H9 (cell line): ENCODE measurements at regions not wholly inside any gene's neighbourhood (a gene's known extent, or its start where the extent isn't known, plus 50 kb on each side); places are given as distances from the start of the nearest gene placed in this dataset.

Experiments
- DNase-seq: peaks from one replicate; pipeline ENCODE4 v3.0.0-alpha.2; 2017
- H2AFZ ChIP-seq: one replicate; pipeline ENCODE4 v1.6.1; 2013; ENCODE audit warnings: mild to moderate bottlenecking, low read length, control low read depth, moderate library complexity
- H2AK5ac ChIP-seq: 2 replicates; pipeline ENCODE4 v1.6.1; 2013; ENCODE audit warnings: low read length, control low read depth, mixed read lengths; ENCODE audit not compliant: insufficient read length
- H2BK120ac ChIP-seq: one replicate; pipeline ENCODE4 v1.6.1; 2013; ENCODE audit warnings: low read depth, mild to moderate bottlenecking, low read length, control low read depth, inconsistent platforms; ENCODE audit not compliant: poor library complexity, severe bottlenecking
- H2BK12ac ChIP-seq: 2 replicates; pipeline ENCODE4 v1.6.1; 2013; ENCODE audit warnings: low read length, control low read depth, mixed read lengths, low read depth; ENCODE audit not compliant: insufficient read length
- H2BK15ac ChIP-seq: 2 replicates; pipeline ENCODE4 v1.6.1; 2013; ENCODE audit warnings: low read depth, low read length, control low read depth
- H2BK20ac ChIP-seq: one replicate; pipeline ENCODE4 v1.6.1; 2013; ENCODE audit warnings: low read depth, mild to moderate bottlenecking, low read length, control low read depth, inconsistent platforms; ENCODE audit not compliant: poor library complexity, severe bottlenecking
- H2BK5ac ChIP-seq: 2 replicates; pipeline ENCODE4 v1.6.1; 2013; ENCODE audit warnings: low read length, control low read depth, mixed read lengths; ENCODE audit not compliant: insufficient read length
- H3K14ac ChIP-seq: 2 replicates; pipeline ENCODE4 v1.6.1; 2013; ENCODE audit warnings: low read length, control low read depth; ENCODE audit not compliant: insufficient read depth
- H3K18ac ChIP-seq: 2 replicates; pipeline ENCODE4 v1.6.1; 2013; ENCODE audit warnings: low read depth, mild to moderate bottlenecking, mixed read lengths, low read length, control low read depth; ENCODE audit not compliant: insufficient read length
- H3K23ac ChIP-seq: 2 replicates; pipeline ENCODE4 v1.6.1; 2013; ENCODE audit warnings: low read length, control low read depth, mixed read lengths, low read depth; ENCODE audit not compliant: insufficient read length
- H3K23me2 ChIP-seq: 2 replicates; pipeline ENCODE4 v1.6.1; 2013; ENCODE audit warnings: low read depth, mild to moderate bottlenecking, mixed read lengths, low read length, control low read depth; ENCODE audit not compliant: insufficient read length, poor library complexity, severe bottlenecking
- H3K27ac ChIP-seq: 2 replicates; pipeline ENCODE4 v1.5.1; 2013; ENCODE audit warnings: low read length, control low read depth, mixed read lengths, low read depth; ENCODE audit not compliant: insufficient read length
- H3K27me3 ChIP-seq: 2 replicates; pipeline ENCODE4 v1.6.1; 2013; ENCODE audit warnings: low read length, control low read depth, inconsistent platforms; ENCODE audit not compliant: insufficient read depth
- H3K4ac ChIP-seq: 2 replicates; pipeline ENCODE4 v1.6.1; 2013; ENCODE audit warnings: low read depth, mild to moderate bottlenecking, control low read depth, inconsistent platforms, low read length, moderate library complexity
- H3K4me1 ChIP-seq: 2 replicates; pipeline ENCODE4 v1.6.1; 2013; ENCODE audit warnings: low read length, control low read depth, inconsistent platforms; ENCODE audit not compliant: insufficient read depth
- H3K4me2 ChIP-seq: 2 replicates; pipeline ENCODE4 v1.6.1; 2013; ENCODE audit warnings: low read length, control low read depth, mixed read lengths; ENCODE audit not compliant: insufficient read length, insufficient read depth
- H3K56ac ChIP-seq: 2 replicates; pipeline ENCODE4 v1.6.1; 2013; ENCODE audit warnings: low read depth, mild to moderate bottlenecking, mixed read lengths, low read length, control low read depth; ENCODE audit not compliant: insufficient read length
- H3K79me1 ChIP-seq: 2 replicates; pipeline ENCODE4 v1.6.1; 2013; ENCODE audit warnings: low read depth, mild to moderate bottlenecking, moderate library complexity, low read length, control low read depth, inconsistent platforms; ENCODE audit not compliant: insufficient read depth, poor library complexity, severe bottlenecking
- H3K79me2 ChIP-seq: 2 replicates; pipeline ENCODE4 v1.6.1; 2013; ENCODE audit warnings: low read length, control low read depth, inconsistent platforms; ENCODE audit not compliant: insufficient read depth
- H3K9ac ChIP-seq: 2 replicates; pipeline ENCODE4 v1.6.1; 2013; ENCODE audit warnings: low read length, control low read depth, mixed read lengths; ENCODE audit not compliant: insufficient read length; ENCODE audit errors: extremely low read depth
- H3K9me3 ChIP-seq: one replicate; pipeline ENCODE4 v1.6.1; 2013; ENCODE audit warnings: low read depth, low read length, inconsistent platforms; ENCODE audit not compliant: control insufficient read depth
- H3T11ph ChIP-seq: one replicate; pipeline ENCODE4 v1.6.1; 2013; ENCODE audit warnings: mild to moderate bottlenecking, low read length, control low read depth, inconsistent platforms
- H4K20me1 ChIP-seq: one replicate; pipeline ENCODE4 v1.6.1; 2013; ENCODE audit not compliant: control insufficient read depth, insufficient read length, insufficient read depth
- H4K5ac ChIP-seq: 2 replicates; pipeline ENCODE4 v1.6.1; 2013; ENCODE audit warnings: low read depth, mild to moderate bottlenecking, mixed read lengths, low read length, control low read depth; ENCODE audit not compliant: insufficient read length
- H4K8ac ChIP-seq: replicated peaks from 2 replicates; pipeline ENCODE4 v1.6.1; 2013; ENCODE audit warnings: low read length, control low read depth, mixed read lengths, low read depth; ENCODE audit not compliant: insufficient read length
- H4K91ac ChIP-seq: 2 replicates; pipeline ENCODE4 v1.6.1; 2013; ENCODE audit warnings: low read depth, mild to moderate bottlenecking, moderate library complexity, mixed read lengths, low read length, control low read depth; ENCODE audit not compliant: insufficient read length
- H3K27ac Mint-ChIP-seq, 3 experiments: 2 replicates in 2 of 3; 3 replicates in 1 of 3; pipeline ENCODE4 v1.8.0; 2020 to 2021; ENCODE audit warnings: mixed read lengths in 3 of 3, mild to moderate bottlenecking in 1 of 3, moderate library complexity in 1 of 3
- H3K27me3 Mint-ChIP-seq: 2 replicates; pipeline ENCODE4 v1.8.0; 2021; ENCODE audit warnings: low read depth, mild to moderate bottlenecking, moderate library complexity, mixed read lengths
- H3K36me3 Mint-ChIP-seq, 3 experiments: 2 replicates in 2 of 3; 3 replicates in 1 of 3; pipeline ENCODE4 v1.8.0; 2020 to 2021; ENCODE audit warnings: low read depth in 3 of 3, mixed read lengths in 3 of 3; ENCODE audit not compliant: insufficient read depth in 1 of 3
- H3K4me1 Mint-ChIP-seq, 2 experiments: 2 replicates each; pipeline ENCODE4 v1.8.0; 2020; ENCODE audit warnings: mixed read lengths in 2 of 2
- H3K4me3 Mint-ChIP-seq, 2 experiments: 2 replicates in 1 of 2; 3 replicates in 1 of 2; pipeline ENCODE4 v1.8.0; 2020 to 2021; ENCODE audit warnings: mild to moderate bottlenecking in 2 of 2, mixed read lengths in 2 of 2, moderate library complexity in 1 of 2
- H3K9me3 Mint-ChIP-seq, 2 experiments: 2 replicates in 1 of 2; 3 replicates in 1 of 2; pipeline ENCODE4 v1.8.0; 2020; ENCODE audit warnings: mild to moderate bottlenecking in 2 of 2, mixed read lengths in 2 of 2, moderate library complexity in 1 of 2
- CTCF ChIP-seq: fragments of 200-600 bp; sonication (generic); conservative IDR thresholded peaks from 3 replicates; pipeline ENCODE4 v1.8.0; 2021; ENCODE audit warnings: antibody characterized with exemption, mild to moderate bottlenecking
- WGBS: extraction: QIAGEN DNeasy Blood & Tissue Kit; methylation state at CpG from one replicate; pipeline ENCODE4 v1.1.7; 2013; ENCODE audit warnings: missing lambda C conversion rate, low lambda C conversion rate, mixed read lengths; ENCODE audit not compliant: insufficient read length; ENCODE audit errors: extremely low coverage; 5-methylcytosine and 5-hydroxymethylcytosine counted together

GRCh38 chr5:158463188-158463587, 604.2 kb upstream of the CLINT1 start:
- H2BK5ac ChIP-seq: no peak overlapping the region
- H3K56ac ChIP-seq: no peak overlapping the region
- H3K9ac ChIP-seq: no peak overlapping the region
- no peak overlapping the region for H3K4me2 ChIP-seq
- H3K4me3 Mint-ChIP-seq: no peak overlapping the region
- H3K36me3 Mint-ChIP-seq: no peaks in the 10 kb centered on the region
- no peaks in the 10 kb centered on the region for H3K27me3 ChIP-seq
- no peak overlapping the region for H4K5ac ChIP-seq
- H3K4ac ChIP-seq: no peak overlapping the region
- H3K4me1 ChIP-seq: no peaks in the 10 kb centered on the region
- H3K23ac ChIP-seq: no peak overlapping the region
- no peak overlapping the region for H3K18ac ChIP-seq
- no CpG with 5 or more reads among the region's 1 CpG for WGBS
- H3T11ph ChIP-seq: no peak overlapping the region
- H3K27ac Mint-ChIP-seq: no peak overlapping the region
- no peak overlapping the region for H2AFZ ChIP-seq
- H4K8ac ChIP-seq: no peak overlapping the region
- no peaks in the 10 kb centered on the region for H3K23me2 ChIP-seq
- no peak overlapping the region for H2BK120ac ChIP-seq
- no peak overlapping the region for H3K27ac ChIP-seq
- H3K14ac ChIP-seq: no peak overlapping the region
- H2BK12ac ChIP-seq: no peak overlapping the region
- H3K9me3 ChIP-seq: no peaks in the 10 kb centered on the region
- no peaks in the 10 kb centered on the region; the same call in 1 of the 2 replicates for H3K27me3 Mint-ChIP-seq
- H2AK5ac ChIP-seq: no peak overlapping the region
- no peak overlapping the region for H2BK20ac ChIP-seq
- DNase-seq: no peak
- H3K79me2 ChIP-seq: no peaks in the 10 kb centered on the region
- H3K9me3 Mint-ChIP-seq: no peaks in the 10 kb centered on the region
- H3K4me1 Mint-ChIP-seq: no peaks in the 10 kb centered on the region
- H4K91ac ChIP-seq: no peak overlapping the region
- TF ChIP-seq CTCF: no peak
- no peak overlapping the region for H2BK15ac ChIP-seq
- H3K79me1 ChIP-seq: no peaks in the 10 kb centered on the region
- no peaks in the 10 kb centered on the region for H4K20me1 ChIP-seq
